Right renal pelvis (tissue), 4 donors: ENCODE measurements at regions not wholly inside any gene's neighbourhood (a gene's known extent, or its start where the extent isn't known, plus 50 kb on each side); places are given as distances from the start of the nearest gene placed in this dataset.
"Not testable (repeated sequence)": the region's sequence is repeated elsewhere in the genome, so short reads cannot be mapped to it uniquely, and the experiment has no call there.

Experiments
- DNase-seq, 4 donors: peaks; one replicate each; pipeline ENCODE4 v3.0.0-alpha.2; 2013; ENCODE audit warnings: low read depth in 4 of 4, low spot score in 3 of 4, missing footprints in 1 of 4

- DNase-seq: not testable (repeated sequence)
These were observed 128.6 kb downstream of the ACTR3 start for GRCh38 chr2:114018464-114018863.

DNA sequence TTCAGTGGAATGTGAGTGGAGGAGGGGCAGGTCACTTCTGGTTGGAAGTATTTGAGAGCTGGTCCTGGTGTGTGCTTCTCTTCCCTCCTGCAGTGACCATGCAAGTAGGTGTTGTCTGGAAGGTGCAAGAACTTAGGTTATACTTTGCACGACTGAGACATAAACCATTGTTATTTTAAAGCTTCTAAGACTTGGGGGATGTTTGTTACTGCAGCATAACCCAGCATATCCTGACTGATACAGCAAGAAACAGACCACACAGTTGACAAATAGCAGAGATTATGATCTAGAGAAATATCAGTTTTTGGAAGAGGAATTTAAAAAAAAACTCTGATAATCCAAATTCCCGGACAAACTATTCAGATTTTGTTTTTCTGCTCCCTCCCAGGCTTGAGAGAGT lies 130.8 kb downstream of the ACTR3 start:
- no peak for DNase-seq

DNA sequence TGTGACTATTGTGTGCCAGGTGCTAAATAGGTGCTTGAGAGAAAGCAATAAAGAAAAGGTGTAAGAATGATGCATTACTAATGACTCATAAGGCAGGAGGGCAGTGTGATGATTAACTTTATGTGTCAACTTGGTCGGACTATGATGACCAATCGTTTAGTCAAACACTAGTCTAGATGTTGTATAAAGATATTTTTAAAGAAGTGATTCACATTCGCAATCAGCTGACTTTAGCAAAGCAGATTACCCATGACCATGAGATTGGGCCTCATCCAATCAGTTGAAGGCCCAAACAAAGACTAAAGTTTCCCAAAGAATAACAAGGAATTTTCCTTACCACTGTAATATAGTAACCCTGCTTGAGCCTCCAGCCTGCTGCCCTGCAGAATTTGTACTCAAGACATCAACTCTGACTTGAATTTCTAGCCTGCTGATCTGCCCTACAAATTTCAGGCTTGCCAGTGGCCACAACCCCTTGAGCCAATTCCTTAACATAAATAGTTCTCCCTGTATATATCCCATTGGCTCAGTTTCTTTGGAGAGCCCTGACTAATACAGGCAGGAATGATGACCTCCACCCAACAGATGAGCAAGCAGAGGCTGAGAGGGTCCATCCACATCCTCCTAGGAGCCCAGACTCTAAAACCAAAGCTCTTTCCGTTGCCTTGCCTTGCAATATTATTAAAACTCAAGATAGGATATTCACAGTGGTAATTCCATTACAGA lies 132.6 kb downstream of the ACTR3 start:
- DNase-seq: no peak

DNA sequence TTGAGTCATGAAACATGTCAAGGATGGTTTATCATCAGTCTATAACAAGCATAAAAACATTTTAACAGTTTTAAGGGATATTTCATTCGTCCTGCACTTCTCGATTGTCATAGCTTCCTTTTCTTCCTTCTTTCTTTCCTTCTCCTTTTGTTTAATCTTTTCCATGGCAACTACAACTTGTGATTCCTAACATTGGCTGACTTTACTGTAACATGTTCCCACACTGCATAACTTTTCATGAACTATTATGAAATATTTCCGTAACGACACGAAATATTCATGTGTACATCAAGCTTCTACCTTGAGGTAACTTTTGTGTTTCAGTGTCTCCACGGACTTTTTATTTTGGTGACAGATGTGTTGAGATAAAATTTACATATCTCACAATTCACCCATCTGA lies 134.4 kb downstream of the ACTR3 start:
- no peak for DNase-seq

DNA sequence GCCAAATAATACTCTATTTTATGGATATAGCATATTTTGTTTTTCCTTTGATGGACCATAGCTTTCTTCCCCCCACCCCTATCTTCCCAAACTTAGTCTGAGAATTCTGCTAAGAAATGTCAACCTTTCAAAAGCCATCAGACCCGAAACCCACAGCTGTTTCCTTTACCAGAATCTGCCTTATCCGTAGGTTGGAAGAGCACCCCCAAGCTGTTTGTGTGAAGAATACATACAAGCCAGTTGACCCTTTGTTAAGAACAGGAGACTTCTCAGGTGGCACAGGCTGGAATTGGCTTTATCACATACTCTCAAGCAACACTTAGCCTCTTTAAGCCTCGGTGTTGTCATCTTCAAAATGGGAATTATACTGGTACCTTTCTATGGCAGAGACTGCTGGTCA lies 135.1 kb downstream of the ACTR3 start:
- no peak for DNase-seq

DNA sequence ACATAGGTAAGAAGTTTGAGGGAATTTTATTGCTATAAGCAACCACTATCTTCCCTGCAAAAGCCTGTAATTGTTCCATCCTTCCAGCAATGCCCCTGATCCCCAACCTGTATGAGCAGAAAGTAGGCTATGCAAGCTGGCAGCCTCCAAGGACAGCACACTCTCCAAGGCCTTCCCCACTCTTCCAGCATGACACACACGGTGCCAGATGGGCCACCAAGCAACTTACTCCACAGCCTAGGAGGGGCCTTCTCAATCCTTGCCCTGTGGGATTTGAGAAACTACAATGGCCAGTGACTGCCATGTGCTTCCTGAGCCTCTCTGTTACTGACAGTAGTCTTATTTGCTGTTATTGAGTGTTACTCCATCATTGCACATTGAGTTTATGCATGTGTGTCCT lies 137.5 kb downstream of the ACTR3 start:
- no peak for DNase-seq

DNA sequence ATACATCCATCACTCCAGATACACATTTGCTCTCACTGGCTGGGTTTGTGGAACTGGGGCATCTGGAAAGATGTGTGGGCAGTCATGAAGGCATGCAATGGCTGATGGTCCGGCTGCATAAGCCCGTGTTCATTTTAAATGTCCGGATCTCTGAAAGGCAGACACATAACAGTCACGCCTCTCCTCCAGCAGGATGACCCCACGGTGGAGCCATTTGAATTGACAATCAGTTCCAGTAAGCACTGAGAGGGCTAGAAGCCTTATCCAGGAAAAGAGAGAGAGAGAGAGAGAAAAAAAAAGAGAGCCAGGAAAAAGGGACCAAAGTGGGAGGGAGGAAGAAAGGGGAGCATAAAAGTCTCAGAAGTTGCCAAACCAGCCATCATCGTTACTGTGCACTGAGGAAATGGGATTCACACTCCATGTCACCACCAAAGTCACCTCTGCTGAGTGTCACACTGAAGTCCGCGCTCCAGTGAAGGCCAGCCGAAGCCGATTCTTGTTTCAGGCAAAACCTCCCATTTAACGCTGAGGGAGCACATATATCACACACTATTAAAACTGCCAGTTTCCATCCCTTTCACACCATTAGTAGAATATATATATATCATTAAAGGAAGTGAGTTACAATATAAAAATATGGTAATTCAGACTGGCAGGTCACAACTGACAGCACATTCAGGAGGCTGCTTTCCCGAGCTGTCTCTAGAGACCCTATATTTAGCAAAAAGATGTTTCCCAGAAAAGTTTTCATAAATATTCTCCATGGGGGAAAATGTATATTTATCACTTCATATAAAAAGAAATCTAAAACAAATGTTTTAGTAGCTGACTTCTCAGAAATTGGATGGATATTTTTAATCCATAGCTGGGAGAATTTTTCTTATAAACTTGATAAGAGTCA lies 142.0 kb downstream of the ACTR3 start:
- DNase-seq: peak in 1 of 4 donors; percentile 3

DNA sequence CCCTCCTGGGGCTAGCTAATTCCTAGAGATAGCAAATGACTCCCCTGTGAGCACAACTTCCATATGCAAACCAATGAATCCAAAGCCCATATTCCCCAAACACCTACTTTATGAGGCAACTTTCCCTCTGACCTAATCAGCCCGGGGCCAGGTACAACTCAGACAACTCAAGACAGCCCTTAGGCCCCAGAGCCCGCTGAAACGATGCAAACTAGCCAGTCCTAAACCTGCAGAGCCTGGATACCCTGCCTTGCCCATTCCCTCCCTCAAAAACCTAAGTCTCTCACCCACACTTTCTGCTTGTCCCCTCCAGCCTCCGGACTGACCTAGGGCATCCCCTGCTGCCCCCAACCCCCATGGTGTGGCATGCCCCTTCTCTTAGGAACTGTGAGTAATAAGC lies 142.8 kb downstream of the ACTR3 start:
- no peak for DNase-seq

GRCh38 chr2:114034742-114035141 lies 144.9 kb downstream of the ACTR3 start:
- DNase-seq: peak in 1 of 4 donors; percentile 2

- DNase-seq: no peak
These were observed 148.8 kb downstream of the ACTR3 start for GRCh38 chr2:114038710-114039109.

GRCh38 chr2:114039677-114040076 lies 149.8 kb downstream of the ACTR3 start:
- no peak for DNase-seq

DNA sequence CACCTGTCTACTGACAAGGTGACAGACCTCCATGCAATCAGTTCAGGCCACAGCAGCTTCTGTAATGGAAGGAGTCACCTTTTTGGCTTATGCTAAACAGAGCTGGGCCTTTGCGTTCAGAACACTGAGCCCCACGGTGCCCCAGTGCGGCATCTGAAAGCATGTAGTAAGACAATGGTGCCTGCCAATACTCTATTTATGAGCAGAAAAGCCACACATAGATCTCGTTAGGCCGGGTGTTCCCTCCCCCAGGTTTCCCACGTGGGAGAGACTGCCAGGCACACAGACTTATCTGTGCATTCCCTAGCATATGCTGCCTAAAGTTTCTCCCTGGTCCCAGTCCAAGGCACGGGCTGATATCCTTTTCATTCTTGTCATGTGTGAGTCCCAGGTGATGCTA lies 150.9 kb downstream of the ACTR3 start:
- DNase-seq: no peak

DNA sequence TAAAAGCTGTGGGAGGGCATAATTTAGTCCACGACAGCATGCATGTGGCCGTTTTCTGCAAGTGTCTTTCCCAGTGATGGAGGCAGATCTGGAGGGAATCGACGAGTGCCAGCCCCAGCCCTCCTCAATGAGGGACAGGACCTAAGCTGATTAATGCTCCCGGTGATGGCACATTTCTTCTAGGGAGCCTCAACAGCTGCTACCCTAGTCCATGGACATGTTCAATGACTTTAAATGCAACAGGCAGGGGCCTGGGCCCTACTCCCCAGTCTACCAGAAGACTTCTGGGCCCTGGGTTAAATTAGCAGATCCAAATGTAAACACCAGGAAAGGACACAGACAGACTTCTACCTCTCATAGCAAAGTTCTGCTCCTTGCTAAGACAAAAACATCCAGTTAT lies 155.1 kb downstream of the ACTR3 start:
- DNase-seq: no peak

- DNase-seq: no peak
These were observed 156.5 kb downstream of the ACTR3 start for GRCh38 chr2:114046373-114046772.

DNA sequence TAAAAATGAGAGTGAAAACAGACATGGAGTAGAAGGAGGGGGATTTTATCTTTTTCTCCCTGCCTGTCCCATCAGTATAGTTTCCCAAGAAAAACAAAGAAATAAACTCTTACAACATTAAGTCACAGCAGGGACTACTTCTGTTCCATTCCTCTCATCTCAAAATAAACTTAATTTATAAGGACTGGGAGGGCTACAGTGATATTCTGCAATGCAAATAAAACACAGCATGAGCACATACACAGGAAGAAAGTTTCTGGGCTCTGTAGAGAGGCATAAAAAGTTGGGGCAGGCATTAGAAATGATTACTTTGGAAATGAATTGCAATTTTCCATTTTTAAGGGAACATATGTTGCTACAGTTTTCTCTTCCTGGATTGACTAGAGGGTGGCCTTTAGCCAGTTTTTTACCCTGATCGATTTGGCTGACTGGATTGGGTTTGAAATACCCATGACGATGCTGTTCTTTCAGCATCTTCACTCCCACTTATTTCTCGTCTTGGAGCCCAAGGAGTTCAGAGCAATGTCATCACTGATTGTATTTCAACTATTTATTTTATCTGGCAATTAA lies 157.1 kb downstream of the ACTR3 start:
- no peak for DNase-seq

GRCh38 chr2:114049280-114049679 lies 159.4 kb downstream of the ACTR3 start:
- DNase-seq: no peak

DNA sequence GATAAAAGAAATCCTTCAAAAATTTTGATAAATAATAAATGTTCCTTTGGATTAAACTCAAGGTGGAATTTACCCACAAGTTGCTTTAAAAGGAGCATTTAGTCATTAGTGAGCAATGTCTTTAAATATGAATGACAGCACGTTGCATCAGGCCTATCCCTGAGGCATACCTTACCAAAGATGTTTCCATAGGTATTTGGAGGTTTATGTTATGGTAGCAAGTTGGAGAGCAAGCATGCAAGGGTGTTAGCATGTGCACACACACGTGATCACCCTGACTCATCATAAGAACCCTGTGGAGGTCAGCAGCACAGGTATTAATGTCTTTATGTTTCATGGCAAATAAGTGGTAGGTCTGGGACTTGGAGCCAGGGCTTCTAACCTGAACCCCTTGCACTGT lies 159.9 kb downstream of the ACTR3 start:
- no peak for DNase-seq

GRCh38 chr2:114056294-114057143 lies 166.6 kb downstream of the ACTR3 start:
- DNase-seq: no peak

DNA sequence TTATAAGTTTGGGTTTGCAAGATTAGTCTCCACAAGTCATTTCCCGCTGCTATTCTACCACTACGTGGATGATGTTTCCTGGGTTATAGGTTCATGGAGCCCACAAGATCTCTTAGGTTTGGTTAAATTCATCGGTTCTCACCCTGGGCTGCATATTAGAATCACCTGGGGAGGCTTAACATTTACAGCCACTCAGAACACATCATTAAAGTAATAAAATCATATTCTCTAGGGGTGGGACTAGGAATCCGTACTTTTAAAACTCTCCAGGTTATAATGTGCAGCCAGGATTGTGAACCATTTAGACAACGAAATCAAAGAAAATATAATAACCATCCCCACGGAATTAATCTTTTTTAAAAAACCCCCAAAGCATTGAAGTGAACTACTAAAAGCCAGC lies 167.7 kb downstream of the ACTR3 start:
- DNase-seq: no peak

DNA sequence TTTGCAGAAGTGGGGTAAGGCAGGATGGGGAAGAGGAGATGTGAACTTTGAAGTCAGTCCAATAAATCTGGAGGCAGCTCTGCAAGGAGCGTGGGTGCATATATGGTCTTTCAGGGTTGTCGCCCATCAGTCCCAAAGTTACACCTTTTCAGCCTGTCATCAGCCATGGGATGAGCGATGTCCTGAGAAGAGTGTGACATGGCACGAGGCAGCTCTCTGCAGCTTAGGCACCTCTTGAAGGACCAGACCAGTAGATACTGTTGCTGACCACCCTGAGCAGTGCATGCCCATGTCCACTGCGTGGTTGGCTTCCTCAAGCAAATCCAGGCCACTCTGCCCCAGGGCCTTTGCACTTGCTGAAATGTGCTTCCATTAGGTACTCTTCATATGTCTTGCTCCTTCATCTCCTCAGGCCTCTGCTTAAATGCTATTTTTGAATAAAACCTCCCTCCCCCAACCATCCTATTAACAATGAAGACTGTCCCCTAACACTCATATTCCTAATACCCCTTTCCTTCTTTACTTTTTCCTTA lies 171.7 kb downstream of the ACTR3 start:
- DNase-seq: no peak
